K562 (cell line): ENCODE measurements at regions not wholly inside any gene's neighbourhood (a gene's known extent, or its start where the extent isn't known, plus 50 kb on each side); places are given as distances from the start of the nearest gene placed in this dataset.

ENCODE experiments used
- ATAC-seq: fragments of 200-7000 bp; cut with Tn5 transposase; 3 replicates; pipeline ENCODE4 v1.9.1; 2020; ENCODE audit warnings: moderate library complexity
- BruUV-seq: library from RNA; stranded (reverse); fragments of 400-500 nt; replicated peaks from 2 replicates; lab custom pipeline; 2021; lab: Mats Ljungman, UMichigan
- CTCF ChIA-PET: fragments of 300-600 bp; formaldehyde crosslinking; extraction: SDS; loops from one replicate; lab custom pipeline; 2021; ENCODE audit warnings: low intra/inter-chr PET ratio; lab: Yijun Ruan, JAX
- POLR2A ChIA-PET: fragments of 300-600, 350-650 bp; sonication (Branson Sonifier 250); formaldehyde crosslinking; extraction: SDS; loops from one replicate; lab custom pipeline; 2021; ENCODE audit warnings: antibody characterized with exemption, inconsistent platforms; lab: Yijun Ruan, JAX
- DNase-seq, 4 experiments: peaks; one replicate each; pipeline versions ENCODE4 v3.0.0 to v3.0.0-alpha.2; 2011 to 2018; ENCODE audit warnings: low spot score in 3 of 4, mixed read lengths in 3 of 4; ENCODE audit errors: extremely low read depth in 1 of 4
- FAIRE-seq: peaks from 2 replicates; lab custom pipeline; 2011; peaks lifted over from hg19 to GRCh38; lab: Jason Lieb, UNC
- H2AFZ ChIP-seq: 2 replicates; pipeline ENCODE4 v1.6.0; 2011; ENCODE audit warnings: low read depth, low read length, control low read depth, inconsistent platforms
- H3K27ac ChIP-seq: fragments of 200-600 bp; 3 replicates; pipeline ENCODE4 v1.8.0; 2011; ENCODE audit warnings: low read depth, mild to moderate bottlenecking, control low read depth, inconsistent platforms, low read length, moderate library complexity, mixed read lengths; ENCODE audit errors: extremely low read depth
- H3K27me3 ChIP-seq, 2 experiments: fragments of 300-600 bp in 1 of 2; 2 replicates in 1 of 2; 3 replicates in 1 of 2; pipeline versions ENCODE4 v1.6.0 to v1.8.0; 2011; ENCODE audit warnings: inconsistent platforms in 2 of 2, low read length in 2 of 2, mild to moderate bottlenecking in 1 of 2, mixed read lengths in 1 of 2, moderate library complexity in 1 of 2; ENCODE audit not compliant: control insufficient read depth in 2 of 2, insufficient read depth in 2 of 2
- H3K36me3 ChIP-seq: fragments of 300-600 bp; 3 replicates; pipeline ENCODE4 v1.8.0; 2011; ENCODE audit warnings: mild to moderate bottlenecking, low read length, inconsistent platforms; ENCODE audit not compliant: control insufficient read depth, insufficient read depth
- H3K4me1 ChIP-seq, 2 experiments: fragments of 200-600 bp in 1 of 2; replicated peaks in 1 of 2; 2 replicates in 1 of 2; 3 replicates in 1 of 2; pipeline versions ENCODE4 v1.5.1 to v1.8.0; 2011; ENCODE audit warnings: inconsistent platforms in 2 of 2, low read length in 2 of 2, mild to moderate bottlenecking in 1 of 2, mixed read lengths in 1 of 2, moderate library complexity in 1 of 2; ENCODE audit not compliant: control insufficient read depth in 2 of 2, insufficient read depth in 2 of 2
- H3K4me2 ChIP-seq: 2 replicates; pipeline ENCODE4 v1.6.1; 2011; ENCODE audit warnings: low read length, control low read depth, inconsistent platforms, mixed read lengths; ENCODE audit not compliant: insufficient read depth
- H3K4me3 ChIP-seq: fragments of 200-600 bp; sonication (generic), shearing (Covaris generic); 2 replicates; pipeline ENCODE4 v1.5.1; 2016; ENCODE audit warnings: control low read depth, inconsistent platforms
- H3K79me2 ChIP-seq: fragments of 200-600 bp; 3 replicates; pipeline ENCODE4 v1.8.0; 2011; ENCODE audit warnings: low read length, inconsistent platforms; ENCODE audit not compliant: control insufficient read depth, insufficient read depth
- H3K9ac ChIP-seq, 2 experiments: 2 replicates each; pipeline versions ENCODE4 v1.6.0 to v1.6.1; 2011; ENCODE audit warnings: low read depth in 2 of 2, low read length in 2 of 2, control low read depth in 1 of 2, inconsistent platforms in 1 of 2, mild to moderate bottlenecking in 1 of 2, mixed read lengths in 1 of 2; ENCODE audit not compliant: insufficient read depth in 1 of 2
- H3K9me1 ChIP-seq: one replicate; pipeline ENCODE4 v1.6.0; 2011; ENCODE audit warnings: inconsistent platforms, mild to moderate bottlenecking, low read length, moderate library complexity; ENCODE audit not compliant: control insufficient read depth, insufficient read depth
- H3K9me3 ChIP-seq: replicated peaks from 2 replicates; pipeline ENCODE4 v1.5.1; 2011; ENCODE audit warnings: low read depth, low read length, inconsistent platforms; ENCODE audit not compliant: control insufficient read depth, insufficient read depth
- H4K20me1 ChIP-seq: replicated peaks from 2 replicates; pipeline ENCODE4 v1.6.1; 2011; ENCODE audit warnings: low read length, inconsistent platforms, mixed read lengths; ENCODE audit not compliant: control insufficient read depth, insufficient read depth
- PTTG1 ChIP-seq: fragments of 450-650 bp; IDR thresholded peaks from 2 replicates; pipeline ENCODE4 v1.6.1; 2016; ENCODE audit warnings: low read depth, mild to moderate bottlenecking, missing genetic modification characterization, missing compliant biosample characterization
- TFE3 ChIP-seq: fragments of 450-650 bp; formaldehyde crosslinking; IDR thresholded peaks from 2 replicates; pipeline ENCODE4 v1.4.0; 2020; ENCODE audit warnings: mild to moderate bottlenecking, mixed read lengths
- ZFP1 ChIP-seq: fragments of 450-650 bp; formaldehyde crosslinking; IDR thresholded peaks from 2 replicates; pipeline ENCODE4 v1.4.0; 2020; ENCODE audit warnings: mild to moderate bottlenecking, mixed read lengths
- ZNF140 ChIP-seq: fragments of 250-450 bp; sonication (Bioruptor Pico); IDR thresholded peaks from 2 replicates; pipeline ENCODE4 v1.8.0; 2021; ENCODE audit warnings: moderate library complexity, mild to moderate bottlenecking, inconsistent platforms
- ZNF778 ChIP-seq: fragments of 450-650 bp; formaldehyde crosslinking; IDR thresholded peaks from 2 replicates; pipeline ENCODE4 v1.4.0; 2020; ENCODE audit warnings: mild to moderate bottlenecking, moderate library complexity
- WGBS: fragments of 100-300 bp; shearing (Covaris generic); methylation state at CpG from one replicate; pipeline ENCODE4 v1.1.6; 2016; ENCODE audit warnings: low coverage, mixed read lengths; ENCODE audit not compliant: insufficient coverage; ENCODE audit errors: missing lambda C conversion rate; 5-methylcytosine and 5-hydroxymethylcytosine counted together
- in situ Hi-C: fragments of 300-500 bp; cut with MboI; formaldehyde crosslinking; loops from 4 replicates; pipeline ENCODE4 v1.15.0; 2018; ENCODE audit warnings: inconsistent platforms, mixed read lengths
- intact Hi-C: fragments of 100-400 bp; cut with micrococcal nuclease; formaldehyde crosslinking; loops from 2 replicates; pipeline ENCODE4 v1.14.2; 2022

GRCh38 chr1:115426956-115427355, 88.9 kb upstream of the NGF start:
- H3K27me3 ChIP-seq, result no peaks in the 10 kb centered on the region; a peak in 1 of 5 replicates
- no peak overlapping the region for H3K4me3 ChIP-seq
- H3K4me2 ChIP-seq, result no peak overlapping the region
- H3K4me1 ChIP-seq, result no peaks in the 10 kb centered on the region; a peak in 1 of 5 replicates
- H4K20me1 ChIP-seq, result no peaks in the 10 kb centered on the region
- DNase-seq (no peak), ATAC-seq (no peak)
- H3K27ac ChIP-seq, result no peak overlapping the region
- H3K36me3 ChIP-seq, result no peaks in the 10 kb centered on the region
- intact Hi-C loops, result no loop called here
- POLR2A ChIA-PET, result interaction anchor here (0.6 to 1.2 kb wide), 4 partner anchors 12 to 439 kb away, joined by 3 read pairs; no protein-coding TSS in a partner anchor
- in situ Hi-C loops, result no loop called here
- TF ChIP-seq ZNF140 (CRISPR knock-in tag) (no peak), TFE3 (CRISPR knock-in tag) (peak; percentile 59), ZNF778 (CRISPR knock-in tag) (no peak), ZFP1 (CRISPR knock-in tag) (no peak), PTTG1 (tag) (no peak)
- TF ChIP-seq, all 486 proteins: peak for 1
- no peak overlapping the region for H3K9ac ChIP-seq
- H3K9me3 ChIP-seq, result no peaks in the 10 kb centered on the region
- FAIRE-seq, result peak; percentile 6
- BruUV-seq, result no TSS peak
- no peak overlapping the region for H2AFZ ChIP-seq
- CTCF ChIA-PET, result no interaction called here
- no peaks in the 10 kb centered on the region for H3K9me1 ChIP-seq
- 1% methylated on average over 5 of the region's 5 CpGs for WGBS
- H3K79me2 ChIP-seq, result no peaks in the 10 kb centered on the region
